ENCODE measurements at regions not wholly inside any gene's neighbourhood (a gene's known extent, or its start where the extent isn't known, plus 50 kb on each side); places are given as distances from the start of the nearest gene placed in this dataset.
"Not testable (repeated sequence)": the region's sequence is repeated elsewhere in the genome, so short reads cannot be mapped to it uniquely, and the experiment has no call there.

GRCh38 chr12:4833524-4833923 lies 76.2 kb upstream of the KCNA1 start:
- Histone ChIP-seq H3K27me3 (no peaks in the 10 kb centered on the region), H3F3A (ENCODE audit: low read depth) (no peaks in the 10 kb centered on the region), H3K4me3 (no peak overlapping the region), H3K4me1 (peaks cover 7% of the 10 kb centered on the region), H4K20me1 (ENCODE audit: low read depth) (no peaks in the 10 kb centered on the region), H3K27ac (no peak overlapping the region), H2AFZ (replicated peaks) (no peak overlapping the region), H3K9me3 (ENCODE audit: low read depth) (no peaks in the 10 kb centered on the region), H3K4me2 (no peak overlapping the region), H3K36me3 (no peaks in the 10 kb centered on the region), H3K79me2 (ENCODE audit: low read depth) (no peaks in the 10 kb centered on the region), H3K9ac (no peak overlapping the region)
- no peaks in the 10 kb centered on the region for H3K36me3 Mint-ChIP-seq
- H3K4me3 Mint-ChIP-seq, result no peak overlapping the region
- peaks cover 5% of the 10 kb centered on the region for H3K27me3 Mint-ChIP-seq (ENCODE audit: insufficient read depth, low read depth)
- H3K9me3 Mint-ChIP-seq, result no peaks in the 10 kb centered on the region
- peaks cover 13% of the 10 kb centered on the region for H3K4me1 Mint-ChIP-seq
- TF ChIP-seq EZH2 (IDR thresholded peaks at IDR 0.05) (no peak), CTCF (IDR thresholded peaks at IDR 0.05) (no peak), EZH2phosphoT487 (IDR thresholded peaks at IDR 0.05) (no peak)
- H3K27ac Mint-ChIP-seq, result no peak overlapping the region
- no peak for DNase-seq (ENCODE audit: low spot score)

- not testable (repeated sequence) for DNase-seq (ENCODE audit: low spot score); H2AFZ ChIP-seq (replicated peaks); H3K9me3 ChIP-seq (ENCODE audit: low read depth); H3K4me3 Mint-ChIP-seq; H3K79me2 ChIP-seq (ENCODE audit: low read depth); H3K27ac Mint-ChIP-seq; H3F3A ChIP-seq (ENCODE audit: low read depth); H3K36me3 Mint-ChIP-seq; H3K9me3 Mint-ChIP-seq; H3K27me3 Mint-ChIP-seq (ENCODE audit: insufficient read depth, low read depth); H3K27me3 ChIP-seq; H3K27ac ChIP-seq; H3K4me2 ChIP-seq; H3K4me3 ChIP-seq; H4K20me1 ChIP-seq (ENCODE audit: low read depth); H3K9ac ChIP-seq; H3K4me1 ChIP-seq; H3K4me1 Mint-ChIP-seq; H3K36me3 ChIP-seq
These were observed 67.3 kb upstream of the KCNA1 start for GRCh38 chr12:4842401-4842800.

- H3K27me3 ChIP-seq, result no peaks in the 10 kb centered on the region
- H3K27me3 Mint-ChIP-seq (ENCODE audit: insufficient read depth, low read depth), result peaks cover 6% of the 10 kb centered on the region
- no peak overlapping the region for H3K4me3 Mint-ChIP-seq
- no peak overlapping the region for H2AFZ ChIP-seq (replicated peaks)
- no peaks in the 10 kb centered on the region for H3K36me3 Mint-ChIP-seq
- no peaks in the 10 kb centered on the region for H3K4me1 Mint-ChIP-seq
- H3K9me3 Mint-ChIP-seq, result no peaks in the 10 kb centered on the region
- no peak overlapping the region for H3K27ac Mint-ChIP-seq
- H3F3A ChIP-seq (ENCODE audit: low read depth), result no peaks in the 10 kb centered on the region
- no peak overlapping the region for H3K9ac ChIP-seq
- no peaks in the 10 kb centered on the region for H3K4me1 ChIP-seq
- H3K27ac ChIP-seq, result no peak overlapping the region
- H3K4me2 ChIP-seq, result no peak overlapping the region
- H3K4me3 ChIP-seq, result no peak overlapping the region
- H3K9me3 ChIP-seq (ENCODE audit: low read depth), result no peaks in the 10 kb centered on the region
- TF ChIP-seq EZH2phosphoT487 (IDR thresholded peaks at IDR 0.05) (no peak), CTCF (IDR thresholded peaks at IDR 0.05) (no peak), EZH2 (IDR thresholded peaks at IDR 0.05) (no peak)
- H3K36me3 ChIP-seq, result no peaks in the 10 kb centered on the region
- no peak for DNase-seq (ENCODE audit: low spot score)
- no peaks in the 10 kb centered on the region for H4K20me1 ChIP-seq (ENCODE audit: low read depth)
- no peaks in the 10 kb centered on the region for H3K79me2 ChIP-seq (ENCODE audit: low read depth)
These were observed 65.8 kb upstream of the KCNA1 start for GRCh38 chr12:4843907-4844306.

- Histone ChIP-seq H3F3A (ENCODE audit: low read depth) (no peaks in the 10 kb centered on the region), H3K4me2 (no peak overlapping the region), H3K4me1 (no peaks in the 10 kb centered on the region), H3K36me3 (no peaks in the 10 kb centered on the region), H4K20me1 (ENCODE audit: low read depth) (no peaks in the 10 kb centered on the region), H3K9ac (no peak overlapping the region), H2AFZ (replicated peaks) (no peak overlapping the region), H3K9me3 (ENCODE audit: low read depth) (no peaks in the 10 kb centered on the region), H3K4me3 (no peak overlapping the region), H3K27ac (no peak overlapping the region), H3K79me2 (ENCODE audit: low read depth) (no peaks in the 10 kb centered on the region), H3K27me3 (no peaks in the 10 kb centered on the region)
- TF ChIP-seq EZH2phosphoT487 (IDR thresholded peaks at IDR 0.05), result no peak
- TF ChIP-seq CTCF (IDR thresholded peaks at IDR 0.05), result no peak
- TF ChIP-seq EZH2 (IDR thresholded peaks at IDR 0.05), result no peak
- DNase-seq (ENCODE audit: low spot score), result no peak
- H3K27ac Mint-ChIP-seq, result no peak overlapping the region
- peaks cover 6% of the 10 kb centered on the region for H3K27me3 Mint-ChIP-seq (ENCODE audit: insufficient read depth, low read depth)
- no peaks in the 10 kb centered on the region for H3K9me3 Mint-ChIP-seq
- H3K4me3 Mint-ChIP-seq, result no peak overlapping the region
- no peaks in the 10 kb centered on the region for H3K36me3 Mint-ChIP-seq
- peaks cover 3% of the 10 kb centered on the region for H3K4me1 Mint-ChIP-seq
These were observed 62.0 kb upstream of the KCNA1 start for GRCh38 chr12:4847713-4848112.
